Fibroblast of skin of abdomen (primary cell): ENCODE measurements at regions not wholly inside any gene's neighbourhood (a gene's known extent, or its start where the extent isn't known, plus 50 kb on each side); places are given as distances from the start of the nearest gene placed in this dataset.
"Not testable (repeated sequence)": the region's sequence is repeated elsewhere in the genome, so short reads cannot be mapped to it uniquely, and the experiment has no call there.

ENCODE experiments used
- DNase-seq: peaks from one replicate; pipeline ENCODE4 v3.0.0-alpha.2; 2013

DNA sequence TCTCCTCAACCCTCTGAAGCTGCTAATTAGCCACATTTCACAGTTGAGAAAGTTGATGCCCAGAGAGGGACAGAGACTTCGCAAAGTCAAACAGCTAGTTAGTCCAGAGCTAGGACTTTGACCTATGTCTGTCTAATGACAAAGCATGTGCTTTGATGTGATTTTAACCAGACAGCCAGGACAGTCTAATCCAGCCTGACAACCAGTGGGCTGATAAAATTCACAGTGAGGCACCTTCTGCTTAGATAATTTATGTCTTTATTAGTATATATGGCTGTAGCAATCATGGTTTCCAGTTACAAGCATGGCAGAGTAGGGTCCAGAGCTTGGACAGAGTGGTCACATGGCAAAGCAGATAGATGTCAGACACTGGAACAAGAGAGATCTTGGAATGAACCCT, 133.6 kb upstream of the C1QTNF7 start:
- no peak for DNase-seq

DNA sequence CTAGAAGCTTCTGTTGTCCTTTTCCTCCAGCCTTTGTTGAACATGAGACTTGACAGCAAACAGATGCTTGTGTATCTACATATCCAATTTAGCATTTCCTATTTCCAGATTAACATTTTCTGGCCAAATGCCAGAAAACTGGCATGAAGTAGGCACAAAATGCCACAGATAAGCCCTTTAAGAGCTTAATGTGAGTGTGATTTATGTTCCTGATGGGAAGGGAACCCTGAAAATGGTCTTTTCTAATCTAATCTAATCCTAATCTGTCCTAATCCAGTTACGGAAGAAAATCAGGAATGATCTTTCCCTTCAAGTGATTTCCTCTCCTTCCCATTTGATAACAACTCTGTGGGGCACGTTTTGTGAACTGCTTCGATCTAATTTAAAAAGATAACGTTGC, 133.0 kb upstream of the C1QTNF7 start:
- no peak for DNase-seq

DNA sequence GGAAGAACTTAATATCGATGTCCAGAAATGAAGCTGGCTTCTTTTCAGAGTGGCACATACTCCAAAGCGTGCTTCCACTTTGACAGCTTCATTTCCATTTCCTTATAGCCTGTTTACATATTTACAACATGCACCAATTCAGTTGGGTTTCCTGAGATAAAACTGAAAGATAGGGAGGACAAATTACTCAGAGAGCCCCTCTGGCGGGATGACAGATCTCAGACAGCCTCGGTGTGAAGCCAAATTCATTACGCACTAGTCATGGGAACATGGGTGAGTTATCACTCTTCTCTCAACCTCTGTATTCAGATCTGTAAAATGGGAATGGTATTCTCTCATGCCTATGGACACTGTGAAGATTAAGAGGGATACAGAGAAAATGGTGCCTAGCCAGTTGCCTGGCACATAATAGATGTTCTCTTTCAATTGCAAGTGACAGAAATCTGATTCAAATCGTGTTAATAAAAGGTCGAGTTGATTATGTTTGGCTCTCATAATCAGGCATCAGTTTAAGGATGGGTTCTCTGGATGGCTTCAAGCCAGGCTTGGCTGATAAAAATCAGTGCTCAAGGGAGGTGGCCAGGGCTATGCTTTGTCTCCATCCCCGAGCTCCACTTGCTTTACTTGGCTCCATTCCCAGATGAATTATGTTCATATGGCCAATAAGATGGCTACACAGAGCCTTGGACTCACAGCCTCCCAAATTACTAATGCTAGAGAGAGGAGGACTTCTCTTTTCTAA, 132.2 kb upstream of the C1QTNF7 start:
- DNase-seq = peak; percentile 6

DNA sequence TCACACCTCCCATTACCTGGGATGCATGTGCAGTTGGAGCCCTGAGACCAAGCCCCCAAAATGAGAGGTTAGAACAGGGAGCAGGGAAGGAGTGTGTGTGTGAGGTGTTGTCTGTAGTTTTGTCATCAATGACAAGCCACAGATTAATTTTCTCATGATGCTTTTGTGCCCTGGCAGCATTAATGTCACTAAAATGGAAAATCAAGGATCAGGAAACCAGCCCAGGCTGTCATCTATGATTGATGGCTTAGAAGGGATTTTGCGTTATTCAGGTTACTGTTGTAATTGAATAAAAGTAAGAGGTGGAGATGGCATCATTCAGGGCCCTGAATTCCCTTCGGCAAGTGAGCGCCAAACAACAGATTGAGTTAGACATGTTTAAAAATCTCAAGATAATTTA, 130.5 kb upstream of the C1QTNF7 start:
- no peak for DNase-seq

DNA sequence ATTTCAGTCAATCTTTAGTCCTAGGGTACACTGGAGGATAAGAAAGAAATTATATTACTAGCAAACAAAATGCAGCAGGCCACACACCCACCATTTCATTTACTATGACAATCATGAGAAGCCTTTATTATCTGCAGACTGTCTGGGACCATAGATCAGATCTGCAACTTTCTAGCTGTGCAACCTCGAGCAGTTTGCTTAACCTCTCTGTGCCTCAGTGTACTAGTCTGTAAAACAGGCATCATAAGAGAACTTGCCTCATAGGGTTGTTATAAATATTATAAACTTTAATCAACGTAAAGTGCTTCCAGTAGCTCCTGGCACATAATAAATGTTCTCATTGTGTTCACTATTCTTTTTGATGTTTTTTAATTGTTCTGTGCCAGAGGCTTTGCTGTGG, 128.2 kb upstream of the C1QTNF7 start:
- no peak for DNase-seq

DNA sequence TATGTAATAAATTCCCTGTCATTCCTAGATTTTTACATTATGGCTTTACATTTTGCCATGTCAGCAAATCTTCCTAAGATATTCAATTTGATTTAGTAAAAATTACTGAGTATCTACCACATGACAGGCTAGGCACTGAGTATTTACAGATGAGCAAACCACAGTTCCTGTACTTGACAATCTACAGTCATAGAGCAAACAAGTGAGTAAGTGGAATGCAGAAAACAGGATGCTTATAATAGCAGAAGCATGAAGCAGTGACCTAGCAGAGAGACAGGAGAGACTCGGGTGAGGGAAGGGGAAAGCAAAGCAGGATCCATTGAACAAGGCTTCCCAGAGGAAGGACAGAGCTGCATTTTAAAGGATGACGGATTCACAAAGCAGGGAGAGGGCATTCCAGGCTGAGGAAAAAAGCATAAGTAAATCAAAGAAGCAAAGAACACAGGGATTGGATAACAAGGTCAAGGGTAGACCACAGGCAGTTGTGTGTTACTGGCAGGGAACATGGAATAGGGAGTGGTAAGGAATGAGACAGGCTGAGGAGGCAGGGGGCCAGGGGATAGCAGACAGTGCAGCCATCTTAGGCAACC, 124.7 kb upstream of the C1QTNF7 start:
- DNase-seq = peak; percentile 95

DNA sequence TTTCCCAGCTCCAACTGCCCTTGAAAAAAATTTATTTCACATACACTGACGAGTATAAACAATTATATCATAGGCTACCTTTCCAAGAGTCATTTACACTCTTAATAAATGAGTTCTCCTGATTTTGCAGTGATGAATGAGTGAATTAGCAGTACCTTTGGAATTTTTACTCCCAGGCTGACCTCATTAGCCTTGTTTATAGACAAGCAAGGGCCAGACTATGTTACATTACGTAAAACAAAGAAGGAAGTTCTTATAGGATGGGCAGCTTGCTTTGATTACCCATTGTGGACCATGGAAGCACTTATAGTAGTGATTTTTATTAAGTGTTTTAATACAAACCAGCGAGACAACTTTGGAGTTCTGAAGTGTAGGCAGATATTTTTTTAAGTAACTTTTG, 112.9 kb upstream of the C1QTNF7 start:
- DNase-seq = peak; percentile 48

DNA sequence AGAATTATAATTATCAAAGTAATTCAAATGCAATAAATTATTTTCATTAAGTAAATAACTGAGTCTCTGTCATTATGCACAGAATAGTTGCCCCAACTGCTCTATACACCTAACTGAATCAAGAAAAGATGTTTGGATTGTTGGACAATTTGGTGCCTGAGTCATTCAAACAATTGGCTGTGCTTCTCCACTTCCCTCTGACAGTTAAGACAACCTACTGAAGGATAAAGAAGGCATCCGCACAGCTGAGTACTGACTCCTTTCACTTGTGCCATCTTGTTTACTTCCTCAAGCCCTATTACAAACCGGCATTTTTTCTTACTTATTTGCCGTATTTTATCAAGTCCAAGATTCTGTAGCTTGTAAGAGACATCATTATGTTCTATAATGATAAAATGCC, 110.6 kb upstream of the C1QTNF7 start:
- peak; percentile 22 for DNase-seq

DNA sequence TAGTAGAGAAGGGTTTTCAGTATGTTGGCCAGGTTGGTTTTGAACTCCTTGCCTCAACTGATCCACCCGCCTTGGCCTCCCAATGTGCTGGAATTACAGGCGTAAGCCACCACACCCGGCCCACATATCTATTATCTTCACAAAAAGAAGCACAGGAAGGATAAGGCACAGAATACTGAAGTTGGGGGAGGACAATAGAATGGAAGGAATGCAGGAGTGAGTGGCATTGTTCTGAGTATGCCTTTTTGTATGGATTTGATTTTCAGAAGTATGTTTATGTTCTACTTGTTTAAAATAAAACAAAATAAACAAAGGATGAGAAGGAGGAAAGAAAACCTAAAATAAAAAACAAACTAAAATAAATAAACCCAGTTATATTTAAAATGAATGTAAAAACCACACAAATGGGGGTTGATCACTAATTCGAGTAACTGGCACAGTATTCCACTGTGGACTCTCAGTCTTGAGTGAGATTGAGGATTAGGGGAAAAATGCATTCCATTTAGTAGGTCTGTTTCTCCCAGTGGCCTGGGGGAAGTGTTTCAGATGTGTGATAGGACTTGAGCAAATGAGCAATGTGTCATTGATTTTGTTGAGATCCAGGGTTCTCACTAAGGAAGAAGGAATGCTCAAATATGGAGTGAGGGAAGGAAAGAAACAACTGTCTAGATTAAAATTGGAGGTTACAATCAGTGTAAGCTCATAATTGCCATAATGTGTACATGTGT, 109.0 kb upstream of the C1QTNF7 start:
- DNase-seq = peak; percentile 74

DNA sequence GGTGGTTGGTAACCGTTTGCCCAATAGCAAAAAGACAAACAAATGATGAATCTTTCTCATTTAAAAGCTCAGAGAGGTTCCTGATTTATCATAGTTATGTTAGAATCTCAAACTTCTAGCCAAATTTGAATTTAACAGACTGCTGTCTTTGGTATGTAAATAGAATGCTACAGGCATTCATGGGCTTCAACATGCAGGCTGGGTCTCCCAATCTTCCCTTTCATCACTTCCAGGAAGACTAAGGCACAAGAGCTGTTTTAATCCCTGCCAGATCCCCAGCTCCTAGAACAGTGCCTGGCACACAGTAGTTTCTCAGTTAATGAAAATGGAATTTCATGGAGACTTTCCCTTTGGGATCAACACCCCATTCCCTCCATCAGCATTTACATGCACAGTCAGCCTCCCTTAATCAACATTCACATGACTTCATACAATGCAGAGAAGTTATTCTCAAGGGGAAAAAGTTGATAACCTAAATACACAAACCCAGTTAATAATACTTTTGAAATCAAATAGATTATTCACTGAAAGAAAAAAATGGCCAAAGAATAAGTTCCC, 107.6 kb upstream of the C1QTNF7 start:
- peak; percentile 64 for DNase-seq

DNA sequence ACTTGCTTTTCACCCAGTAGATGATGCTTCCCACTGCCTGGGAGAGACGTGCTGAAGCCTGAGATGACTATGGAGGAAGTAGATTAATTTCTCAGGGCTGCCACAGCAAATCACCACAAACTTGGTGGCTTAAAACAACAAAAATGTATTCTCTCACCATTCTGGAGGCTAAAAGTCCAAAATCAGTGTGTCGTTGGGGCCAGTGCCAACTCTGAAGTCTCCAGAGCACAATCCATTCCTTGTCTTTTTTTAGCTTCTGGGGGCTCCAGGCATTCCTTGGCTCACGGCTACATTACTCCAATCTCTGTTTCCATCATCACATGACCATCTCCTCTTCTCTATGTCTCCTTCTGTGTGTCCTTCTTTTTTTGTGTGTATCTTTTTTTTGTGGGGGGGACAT, 105.8 kb upstream of the C1QTNF7 start:
- DNase-seq = no peak

DNA sequence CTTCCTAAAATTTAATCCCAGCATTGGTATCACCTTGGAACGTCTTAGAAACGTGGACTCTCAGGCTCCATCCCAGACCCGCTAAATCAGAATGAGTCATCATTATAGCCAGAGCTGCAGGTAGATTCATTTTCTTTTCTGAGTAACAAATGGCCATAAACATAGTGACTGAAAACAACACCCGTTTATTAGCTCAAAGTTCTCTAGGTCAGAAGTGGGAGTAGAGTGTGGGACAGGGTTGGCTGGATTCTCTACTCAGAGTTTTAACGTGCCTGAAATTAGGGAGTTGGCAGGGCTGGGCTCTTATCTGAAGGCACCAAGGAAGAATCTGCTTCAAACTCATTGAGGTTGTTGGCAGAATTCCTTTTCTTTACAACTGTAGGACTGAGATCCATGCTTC, 101.8 kb upstream of the C1QTNF7 start:
- DNase-seq = no peak

DNA sequence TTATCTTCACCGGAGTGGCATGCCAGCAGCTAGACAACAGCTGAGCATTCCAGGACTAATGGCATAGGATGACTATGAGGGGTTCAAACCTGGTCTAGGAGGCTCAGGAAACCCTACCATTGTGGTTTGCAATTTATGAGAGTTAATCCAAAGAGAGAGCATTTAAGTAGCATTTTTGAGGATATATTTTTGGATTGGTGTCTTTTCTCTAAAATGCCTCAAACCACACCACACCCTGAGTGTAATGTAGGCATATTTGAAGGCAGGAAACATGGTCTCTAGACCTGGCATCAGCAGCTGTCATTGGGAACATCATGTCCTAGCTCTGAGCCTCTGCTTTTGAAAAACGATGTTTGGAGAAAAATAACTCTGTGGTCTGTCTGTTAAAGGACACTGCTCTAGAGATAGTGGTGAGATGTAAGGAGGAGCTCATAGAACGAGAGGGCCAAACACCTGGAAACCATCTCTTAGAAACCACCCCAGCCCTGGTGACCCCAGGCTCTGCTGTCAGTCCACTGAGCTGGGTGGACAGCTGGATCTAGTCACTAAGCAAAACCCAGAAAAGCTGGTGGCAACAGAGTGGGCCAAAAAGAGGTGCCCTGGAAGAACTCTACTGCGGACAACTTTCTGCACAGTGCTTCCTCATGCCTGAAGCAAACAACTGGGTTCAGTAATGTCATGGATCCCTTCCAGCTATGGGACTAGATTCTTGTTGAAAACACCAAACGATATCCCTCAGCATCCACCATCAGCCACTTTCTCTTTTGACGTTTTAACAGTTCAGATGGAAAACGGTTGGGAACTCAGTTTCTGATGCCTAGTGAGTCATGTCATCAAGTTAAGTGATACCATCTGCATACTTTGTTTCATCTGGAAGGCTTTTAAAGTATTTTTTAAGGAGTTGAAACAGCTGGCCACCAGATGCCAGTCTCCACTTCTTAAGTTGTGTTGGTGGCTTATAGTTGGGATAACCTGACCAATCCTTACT, 100.2 kb upstream of the C1QTNF7 start:
- DNase-seq = peak; percentile 94

DNA sequence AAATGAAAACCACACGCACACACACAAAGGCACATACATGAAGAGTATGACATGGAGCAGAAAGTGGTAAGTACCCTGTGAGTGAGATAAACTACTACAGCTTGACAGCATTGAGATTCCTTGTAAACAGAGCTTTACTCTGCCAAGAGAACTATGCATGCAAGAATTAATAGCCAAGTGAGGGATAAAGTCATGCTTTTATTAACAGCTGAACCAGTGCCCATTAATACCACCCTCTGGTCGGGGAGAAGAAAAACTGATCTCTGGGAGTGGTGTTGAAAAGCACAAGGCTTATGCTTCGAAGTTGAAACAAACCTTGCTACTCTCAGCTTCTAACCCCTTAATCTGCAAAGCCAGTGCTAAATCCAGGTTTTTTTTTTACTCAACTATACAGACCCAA, 95.9 kb upstream of the C1QTNF7 start:
- DNase-seq = no peak

DNA sequence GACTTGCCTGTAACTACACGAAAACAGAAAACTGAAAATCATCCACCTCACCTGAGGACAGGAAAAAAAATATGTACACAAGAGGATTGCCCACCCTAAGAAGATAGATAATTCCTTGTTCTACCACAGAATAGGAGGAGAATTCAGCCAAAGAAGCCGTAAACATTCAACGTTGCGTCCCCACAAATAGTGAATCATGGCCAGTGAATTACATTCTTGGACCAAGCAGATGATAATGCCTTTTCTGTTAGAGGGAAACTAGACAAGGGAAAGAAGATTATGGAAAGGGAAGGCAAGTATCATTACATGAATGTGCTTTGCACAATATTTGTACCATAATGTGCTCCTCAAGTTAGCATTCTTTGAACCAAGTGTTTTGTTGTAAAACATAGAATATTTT, 95.5 kb upstream of the C1QTNF7 start:
- DNase-seq = no peak

DNA sequence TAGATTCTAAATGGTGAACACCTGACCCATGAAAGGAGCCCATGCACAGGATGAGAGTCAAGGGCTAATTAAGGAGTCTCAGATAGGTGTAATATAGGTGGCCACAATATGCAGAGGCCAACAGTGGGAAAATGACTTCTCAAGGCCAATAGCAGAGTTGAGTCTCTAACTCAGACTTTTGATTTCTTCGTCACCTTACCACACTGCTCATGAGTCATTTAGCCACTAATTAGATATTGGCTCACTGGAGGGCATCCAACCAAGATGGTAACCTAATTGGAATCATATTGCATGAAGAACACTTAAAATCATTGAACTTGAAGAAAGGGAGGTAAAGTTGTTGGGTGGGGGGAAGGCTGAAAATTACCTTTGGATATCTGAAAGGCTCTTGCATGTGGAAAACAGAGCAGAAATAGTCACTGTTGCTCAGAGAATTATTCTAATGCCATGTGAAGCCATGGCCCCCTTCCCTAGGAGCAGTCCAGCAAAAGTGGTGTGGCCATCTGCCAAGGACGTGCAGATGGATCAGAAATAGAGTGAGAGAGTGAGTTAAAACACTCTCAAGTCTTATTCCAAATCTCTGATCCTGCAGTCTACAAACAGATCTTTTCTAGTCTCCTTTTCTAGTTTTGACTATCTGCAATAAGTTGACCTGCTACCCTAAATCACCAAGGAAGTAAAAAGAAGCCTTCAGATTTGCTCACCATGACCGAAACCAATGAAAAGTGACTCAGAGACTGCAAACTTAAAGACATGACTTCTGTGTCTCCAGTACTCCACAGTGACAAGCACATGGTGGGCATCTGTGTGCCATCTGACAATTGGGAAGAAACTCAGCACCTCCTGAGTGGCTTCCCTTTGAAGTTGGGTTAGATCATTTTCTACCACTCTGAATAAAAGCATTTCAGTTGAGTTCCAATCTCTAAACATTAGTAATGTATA, 93.9 kb upstream of the C1QTNF7 start:
- DNase-seq = peak; percentile 87

DNA sequence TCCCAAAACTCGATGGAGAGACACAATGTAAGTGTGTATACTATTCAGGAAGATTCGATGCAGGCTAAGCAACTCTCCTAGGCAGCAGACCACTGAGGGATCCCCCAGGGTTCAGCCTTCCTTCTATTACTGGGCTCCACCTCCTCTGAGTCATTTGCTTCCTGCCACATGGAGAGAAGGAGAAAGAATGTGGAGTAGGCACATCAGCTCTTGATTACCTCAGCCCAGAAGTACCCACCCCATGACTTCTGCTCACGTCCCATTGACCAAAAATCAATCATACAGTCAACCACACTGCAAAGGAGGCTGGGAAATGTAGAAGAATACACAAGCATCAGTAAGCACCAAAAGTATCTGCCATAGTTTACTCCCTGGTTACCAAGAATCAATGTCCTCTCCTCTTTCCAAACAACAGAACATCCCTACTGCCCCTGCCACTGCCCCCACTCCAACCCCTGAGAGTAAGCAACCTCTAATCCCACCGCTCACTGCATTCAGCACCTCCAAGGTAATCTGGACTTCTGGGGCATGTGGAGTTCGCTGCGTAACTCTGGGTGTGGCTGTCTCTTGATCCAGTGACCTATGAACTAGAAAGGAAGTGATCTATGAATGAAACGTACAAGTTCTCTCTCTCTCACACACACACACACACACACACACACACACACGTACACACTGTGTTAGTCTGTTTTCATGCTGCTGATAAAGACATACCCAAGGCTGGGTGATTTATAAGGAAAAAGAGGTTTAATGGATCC, 91.2 kb upstream of the C1QTNF7 start:
- peak; percentile 94 for DNase-seq

DNA sequence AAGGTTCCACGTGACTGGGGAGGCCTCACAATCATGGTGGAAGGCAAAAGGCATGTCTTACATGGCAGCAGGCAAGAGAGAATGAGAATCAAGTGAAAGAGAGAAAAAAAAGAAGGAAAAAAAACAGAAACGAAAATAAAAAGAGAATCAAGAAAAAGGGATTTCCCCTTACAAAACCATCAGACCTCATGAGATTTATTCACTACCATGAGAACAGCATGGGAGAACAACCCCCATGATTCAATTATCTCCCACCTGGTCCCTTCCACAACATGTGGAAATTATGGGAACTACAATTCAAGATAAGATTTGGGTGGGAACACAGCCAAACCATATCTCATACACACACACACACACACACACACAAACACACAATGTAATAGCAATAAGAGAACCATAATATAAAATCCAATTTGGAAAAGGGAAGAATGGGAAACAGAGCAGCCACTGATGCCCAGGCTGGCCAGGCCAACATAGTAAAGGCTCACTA, 90.6 kb upstream of the C1QTNF7 start:
- not testable (repeated sequence) for DNase-seq

DNA sequence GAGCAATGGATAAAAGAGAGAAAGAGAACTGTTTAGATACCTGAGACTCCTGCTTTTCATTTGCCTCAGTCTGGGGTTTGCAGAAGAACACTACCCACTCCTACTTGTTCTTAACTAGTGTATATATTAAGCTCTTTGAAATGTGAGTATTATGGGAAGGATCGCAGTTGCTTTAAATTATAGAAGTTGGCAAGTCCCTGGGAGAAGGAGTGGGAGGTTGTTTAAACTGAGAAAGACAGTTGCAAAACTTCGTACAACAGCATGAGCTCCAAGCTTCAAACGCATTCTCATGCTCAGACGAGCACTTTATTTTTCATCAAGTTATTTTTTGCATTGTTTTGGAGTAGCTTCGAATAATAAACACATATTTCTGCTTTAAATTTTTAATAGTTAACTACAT, 88.1 kb upstream of the C1QTNF7 start:
- DNase-seq = peak; percentile 49

DNA sequence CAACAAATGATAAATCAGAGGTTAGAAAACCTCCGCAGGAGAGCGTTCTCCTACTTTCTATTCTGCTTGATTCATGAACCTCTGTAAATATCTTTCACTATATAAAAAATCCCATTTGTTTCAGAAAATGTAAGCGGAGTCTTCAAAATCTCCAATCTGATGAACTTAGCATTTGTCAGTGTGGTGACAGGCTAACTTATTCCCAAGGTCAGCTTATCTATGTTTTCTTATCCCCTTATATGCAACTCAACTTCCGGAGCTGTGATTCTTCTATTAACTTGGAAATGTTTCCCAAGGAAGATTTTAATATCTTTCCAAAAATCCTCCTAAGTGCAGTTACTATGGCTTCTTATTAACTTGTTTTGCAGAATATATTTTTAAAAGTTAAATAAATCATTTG, 87.5 kb upstream of the C1QTNF7 start:
- no peak for DNase-seq
